Adrenal gland (tissue), 5 donors: ENCODE measurements at regions not wholly inside any gene's neighbourhood (a gene's known extent, or its start where the extent isn't known, plus 50 kb on each side); places are given as distances from the start of the nearest gene placed in this dataset.

ENCODE experiments used
- POLR2A ChIP-seq, 2 donors: fragments of 450-650 bp; IDR thresholded peaks; one replicate each; pipeline ENCODE4 v1.6.1; 2017; ENCODE audit warnings: antibody characterized with exemption in 2 of 2, mild to moderate bottlenecking in 2 of 2, moderate library complexity in 1 of 2
- TF ChIP-seq, protein P1 (sequence below), 6 experiments: fragments of 450-650 bp in 4 of 6; fragments of 200-600 bp in 2 of 6; sonication (generic) in 1 of 6; IDR thresholded peaks; 1 replicate in 5 of 6; 2 replicates in 1 of 6; pipeline versions ENCODE4 v1.5.1 to v1.8.0; 2016 to 2021; ENCODE audit warnings: antibody characterized with exemption in 6 of 6, mild to moderate bottlenecking in 2 of 6, moderate library complexity in 1 of 6
- donor health status: DM: no; HTN: no; CAD: no.

GRCh38 chr13:112013665-112014064, 53.3 kb upstream of the SOX1 start:
- TF ChIP-seq, protein P1, sequence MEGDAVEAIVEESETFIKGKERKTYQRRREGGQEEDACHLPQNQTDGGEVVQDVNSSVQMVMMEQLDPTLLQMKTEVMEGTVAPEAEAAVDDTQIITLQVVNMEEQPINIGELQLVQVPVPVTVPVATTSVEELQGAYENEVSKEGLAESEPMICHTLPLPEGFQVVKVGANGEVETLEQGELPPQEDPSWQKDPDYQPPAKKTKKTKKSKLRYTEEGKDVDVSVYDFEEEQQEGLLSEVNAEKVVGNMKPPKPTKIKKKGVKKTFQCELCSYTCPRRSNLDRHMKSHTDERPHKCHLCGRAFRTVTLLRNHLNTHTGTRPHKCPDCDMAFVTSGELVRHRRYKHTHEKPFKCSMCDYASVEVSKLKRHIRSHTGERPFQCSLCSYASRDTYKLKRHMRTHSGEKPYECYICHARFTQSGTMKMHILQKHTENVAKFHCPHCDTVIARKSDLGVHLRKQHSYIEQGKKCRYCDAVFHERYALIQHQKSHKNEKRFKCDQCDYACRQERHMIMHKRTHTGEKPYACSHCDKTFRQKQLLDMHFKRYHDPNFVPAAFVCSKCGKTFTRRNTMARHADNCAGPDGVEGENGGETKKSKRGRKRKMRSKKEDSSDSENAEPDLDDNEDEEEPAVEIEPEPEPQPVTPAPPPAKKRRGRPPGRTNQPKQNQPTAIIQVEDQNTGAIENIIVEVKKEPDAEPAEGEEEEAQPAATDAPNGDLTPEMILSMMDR (IDR thresholded peaks at IDR 0.05) = no peak
- no peak for TF ChIP-seq POLR2A (IDR thresholded peaks at IDR 0.05)
